Thymus (tissue), 11 donors: ENCODE measurements at regions not wholly inside any gene's neighbourhood (a gene's known extent, or its start where the extent isn't known, plus 50 kb on each side); places are given as distances from the start of the nearest gene placed in this dataset.
"Not testable (repeated sequence)": the region's sequence is repeated elsewhere in the genome, so short reads cannot be mapped to it uniquely, and the experiment has no call there.

ENCODE experiments used
- DNase-seq, 9 donors: peaks; one replicate each; pipeline ENCODE4 v3.0.0-alpha.2; 2013; ENCODE audit warnings: low spot score in 9 of 9, low read depth in 6 of 9, missing footprints in 1 of 9
- H3K27ac ChIP-seq, 2 donors: one replicate each; pipeline ENCODE4 v1.5.1; 2013; ENCODE audit warnings: control low read depth in 1 of 2, low read depth in 1 of 2, low read length in 1 of 2, mild to moderate bottlenecking in 1 of 2, moderate library complexity in 1 of 2
- H3K27me3 ChIP-seq, 2 donors: one replicate each; pipeline ENCODE4 v1.5.1; 2013; ENCODE audit warnings: low read length in 1 of 2; ENCODE audit not compliant: control insufficient read depth in 2 of 2, insufficient read depth in 1 of 2
- H3K36me3 ChIP-seq, 2 donors: one replicate each; pipeline ENCODE4 v1.5.1; 2013; ENCODE audit warnings: low read length in 1 of 2, mild to moderate bottlenecking in 1 of 2, moderate library complexity in 1 of 2; ENCODE audit not compliant: control insufficient read depth in 2 of 2, insufficient read depth in 2 of 2
- H3K4me1 ChIP-seq, 2 donors: one replicate each; pipeline ENCODE4 v1.5.1; 2013; ENCODE audit warnings: low read length in 2 of 2; ENCODE audit not compliant: control insufficient read depth in 2 of 2, insufficient read depth in 2 of 2
- H3K4me3 ChIP-seq, 2 donors: one replicate each; pipeline ENCODE4 v1.5.1; 2013; ENCODE audit warnings: low read length in 2 of 2, control low read depth in 1 of 2, mild to moderate bottlenecking in 1 of 2
- H3K9me3 ChIP-seq, 2 donors: one replicate each; pipeline ENCODE4 v1.5.1; 2013; ENCODE audit warnings: low read length in 1 of 2, mild to moderate bottlenecking in 1 of 2; ENCODE audit not compliant: control insufficient read depth in 2 of 2, insufficient read depth in 1 of 2
- WGBS: extraction: QIAGEN DNeasy Blood & Tissue Kit; methylation state at CpG from one replicate; pipeline ENCODE4 v1.1.7; 2013; 5-methylcytosine and 5-hydroxymethylcytosine counted together
- donor health status: healthy.

GRCh38 chr10:56028298-56029132 lies 332.5 kb downstream of the ZWINT start:
- Histone ChIP-seq H3K36me3 (no peaks in the 10 kb centered on the region), H3K27me3 (no peaks in the 10 kb centered on the region), H3K9me3 (no peaks in the 10 kb centered on the region), H3K4me1 (no peaks in the 10 kb centered on the region), H3K4me3 (no peak overlapping the region), H3K27ac (no peak overlapping the region)
- no peak for DNase-seq
- WGBS: 48% methylated on average over 5 of the region's 5 CpGs

GRCh38 chr10:56012101-56012500 lies 349.0 kb downstream of the ZWINT start:
- Histone ChIP-seq H3K4me1 (no peaks in the 10 kb centered on the region), H3K36me3 (no peaks in the 10 kb centered on the region), H3K27me3 (no peaks in the 10 kb centered on the region), H3K27ac (no peak overlapping the region), H3K9me3 (no peaks in the 10 kb centered on the region), H3K4me3 (no peak overlapping the region)
- DNase-seq: no peak

- H3K9me3 ChIP-seq: no peaks in the 10 kb centered on the region
- DNase-seq: no peak
Observed at GRCh38 chr10:56003555-56003954, 357.5 kb downstream of the ZWINT start.

GRCh38 chr10:55989188-55989587 lies 371.9 kb downstream of the ZWINT start:
- WGBS: 78% methylated on average over 3 of the region's 3 CpGs
- Histone ChIP-seq H3K36me3 (no peaks in the 10 kb centered on the region), H3K9me3 (no peaks in the 10 kb centered on the region), H3K4me1 (no peaks in the 10 kb centered on the region), H3K4me3 (no peak overlapping the region), H3K27me3 (no peaks in the 10 kb centered on the region), H3K27ac (no peak overlapping the region)
- no peak for DNase-seq

More at GRCh38 chr10:56003555-56003954, 357.5 kb downstream of the ZWINT start:
- 84% methylated on average over 2 of the region's 2 CpGs for WGBS
- Histone ChIP-seq H3K4me3 (no peak overlapping the region), H3K4me1 (no peaks in the 10 kb centered on the region), H3K36me3 (no peaks in the 10 kb centered on the region), H3K27ac (no peak overlapping the region), H3K27me3 (no peaks in the 10 kb centered on the region)

- no peaks in the 10 kb centered on the region for H3K4me1 ChIP-seq
- H3K4me3 ChIP-seq: no peak overlapping the region
- no peaks in the 10 kb centered on the region for H3K27me3 ChIP-seq
- WGBS: 33% methylated on average over 2 of the region's 2 CpGs
- H3K36me3 ChIP-seq: no peaks in the 10 kb centered on the region
- H3K27ac ChIP-seq: no peak overlapping the region
- H3K9me3 ChIP-seq: no peaks in the 10 kb centered on the region
- DNase-seq: no peak
Observed at GRCh38 chr10:55979203-55979602, 381.9 kb downstream of the ZWINT start.

GRCh38 chr10:55966101-55966500 lies 395.0 kb downstream of the ZWINT start:
- 67% methylated on average over 2 of the region's 2 CpGs for WGBS
- Histone ChIP-seq H3K9me3 (no peaks in the 10 kb centered on the region), H3K4me1 (no peaks in the 10 kb centered on the region), H3K27ac (no peak overlapping the region), H3K36me3 (no peaks in the 10 kb centered on the region), H3K4me3 (no peak overlapping the region), H3K27me3 (no peaks in the 10 kb centered on the region)
- DNase-seq: no peak

- no peak for DNase-seq
- H3K4me1 ChIP-seq: no peaks in the 10 kb centered on the region
- H3K4me3 ChIP-seq: no peak overlapping the region
- no peaks in the 10 kb centered on the region for H3K27me3 ChIP-seq
- WGBS: 95% methylated on average over 3 of the region's 3 CpGs
- H3K36me3 ChIP-seq: no peaks in the 10 kb centered on the region
- H3K9me3 ChIP-seq: no peaks in the 10 kb centered on the region
- H3K27ac ChIP-seq: no peak overlapping the region
Observed at GRCh38 chr10:55943403-55943802, 417.7 kb downstream of the ZWINT start.

- Histone ChIP-seq H3K27ac (no peak overlapping the region), H3K27me3 (no peaks in the 10 kb centered on the region), H3K4me1 (no peaks in the 10 kb centered on the region), H3K4me3 (no peak overlapping the region), H3K36me3 (no peaks in the 10 kb centered on the region), H3K9me3 (no peaks in the 10 kb centered on the region)
- DNase-seq: no peak
- 85% methylated on average over 1 of the region's 1 CpG for WGBS
Observed at GRCh38 chr10:55929291-55929690, 431.8 kb downstream of the ZWINT start.

- not testable (repeated sequence) for H3K27me3 ChIP-seq, H3K4me3 ChIP-seq, H3K9me3 ChIP-seq, H3K4me1 ChIP-seq, H3K27ac ChIP-seq, DNase-seq, H3K36me3 ChIP-seq
- 85% methylated on average over 25 of the region's 25 CpGs for WGBS
Observed at GRCh38 chr10:55899472-55900147, 461.4 kb downstream of the ZWINT start.
